ENCODE measurements at regions not wholly inside any gene's neighbourhood (a gene's known extent, or its start where the extent isn't known, plus 50 kb on each side); places are given as distances from the start of the nearest gene placed in this dataset.

DNA sequence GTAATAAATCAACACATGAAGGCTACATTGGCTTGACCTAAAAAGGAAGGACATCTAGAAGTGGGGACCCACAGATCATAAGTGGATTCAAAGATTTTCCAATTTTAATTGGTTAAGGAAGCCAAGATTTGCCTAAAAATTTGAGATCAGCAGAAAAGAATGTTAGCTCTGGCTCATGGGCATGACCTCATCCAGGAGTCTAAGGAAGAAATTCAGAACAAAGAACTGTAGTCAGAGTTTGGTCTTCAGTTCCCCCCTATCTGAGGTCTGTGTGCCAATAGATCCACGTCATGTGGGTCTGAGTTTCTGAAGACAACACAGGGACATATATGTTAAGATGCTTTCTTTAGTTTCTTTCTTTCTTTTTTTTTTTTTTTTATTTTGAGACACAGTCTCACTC lies 648.8 kb upstream of the SPRY2 start:
- ATAC-seq: no peak

DNA sequence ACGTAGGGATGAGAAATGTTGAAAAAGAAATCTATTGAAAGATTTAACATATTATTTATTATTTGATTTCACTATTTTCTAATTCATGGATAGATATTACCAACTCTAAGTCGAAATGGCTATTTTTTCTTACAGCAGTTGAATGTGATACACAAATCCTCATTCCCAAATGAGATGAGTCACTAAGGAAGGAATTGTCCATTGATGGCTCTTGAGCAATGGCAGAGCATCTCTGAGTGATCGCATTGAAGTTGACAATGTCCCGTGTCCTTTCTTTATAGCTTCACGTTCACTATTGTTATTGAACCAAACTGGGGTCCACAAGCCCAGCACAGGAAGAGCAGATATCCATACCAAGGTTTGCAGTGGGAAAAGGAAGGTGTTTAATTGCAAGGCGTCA lies 648.3 kb upstream of the SPRY2 start:
- H3K27ac ChIP-seq: no peak overlapping the region
- no peaks in the 10 kb centered on the region for H3K27me3 ChIP-seq
- H3K9me3 ChIP-seq: no peaks in the 10 kb centered on the region
- H3K36me3 ChIP-seq: no peaks in the 10 kb centered on the region
- no peak overlapping the region for H3K4me3 ChIP-seq
- ATAC-seq (no peak), DNase-seq (no peak)
- intact Hi-C loops (cut with DNase I): no loop called here
- TF ChIP-seq, protein P1, sequence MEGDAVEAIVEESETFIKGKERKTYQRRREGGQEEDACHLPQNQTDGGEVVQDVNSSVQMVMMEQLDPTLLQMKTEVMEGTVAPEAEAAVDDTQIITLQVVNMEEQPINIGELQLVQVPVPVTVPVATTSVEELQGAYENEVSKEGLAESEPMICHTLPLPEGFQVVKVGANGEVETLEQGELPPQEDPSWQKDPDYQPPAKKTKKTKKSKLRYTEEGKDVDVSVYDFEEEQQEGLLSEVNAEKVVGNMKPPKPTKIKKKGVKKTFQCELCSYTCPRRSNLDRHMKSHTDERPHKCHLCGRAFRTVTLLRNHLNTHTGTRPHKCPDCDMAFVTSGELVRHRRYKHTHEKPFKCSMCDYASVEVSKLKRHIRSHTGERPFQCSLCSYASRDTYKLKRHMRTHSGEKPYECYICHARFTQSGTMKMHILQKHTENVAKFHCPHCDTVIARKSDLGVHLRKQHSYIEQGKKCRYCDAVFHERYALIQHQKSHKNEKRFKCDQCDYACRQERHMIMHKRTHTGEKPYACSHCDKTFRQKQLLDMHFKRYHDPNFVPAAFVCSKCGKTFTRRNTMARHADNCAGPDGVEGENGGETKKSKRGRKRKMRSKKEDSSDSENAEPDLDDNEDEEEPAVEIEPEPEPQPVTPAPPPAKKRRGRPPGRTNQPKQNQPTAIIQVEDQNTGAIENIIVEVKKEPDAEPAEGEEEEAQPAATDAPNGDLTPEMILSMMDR (IDR thresholded peaks at IDR 0.05): no peak
- H3K4me1 ChIP-seq: no peaks in the 10 kb centered on the region

More for the DNA sequence above, 648.8 kb upstream of the SPRY2 start:
- Histone ChIP-seq H3K4me1 (no peaks in the 10 kb centered on the region), H3K9me3 (no peaks in the 10 kb centered on the region), H3K27ac (no peak overlapping the region), H3K4me3 (no peak overlapping the region), H3K27me3 (no peaks in the 10 kb centered on the region), H3K36me3 (no peaks in the 10 kb centered on the region)
- DNase-seq: no peak
- intact Hi-C loops (cut with DNase I): no loop called here
- TF ChIP-seq, protein P1 (IDR thresholded peaks at IDR 0.05): no peak

DNA sequence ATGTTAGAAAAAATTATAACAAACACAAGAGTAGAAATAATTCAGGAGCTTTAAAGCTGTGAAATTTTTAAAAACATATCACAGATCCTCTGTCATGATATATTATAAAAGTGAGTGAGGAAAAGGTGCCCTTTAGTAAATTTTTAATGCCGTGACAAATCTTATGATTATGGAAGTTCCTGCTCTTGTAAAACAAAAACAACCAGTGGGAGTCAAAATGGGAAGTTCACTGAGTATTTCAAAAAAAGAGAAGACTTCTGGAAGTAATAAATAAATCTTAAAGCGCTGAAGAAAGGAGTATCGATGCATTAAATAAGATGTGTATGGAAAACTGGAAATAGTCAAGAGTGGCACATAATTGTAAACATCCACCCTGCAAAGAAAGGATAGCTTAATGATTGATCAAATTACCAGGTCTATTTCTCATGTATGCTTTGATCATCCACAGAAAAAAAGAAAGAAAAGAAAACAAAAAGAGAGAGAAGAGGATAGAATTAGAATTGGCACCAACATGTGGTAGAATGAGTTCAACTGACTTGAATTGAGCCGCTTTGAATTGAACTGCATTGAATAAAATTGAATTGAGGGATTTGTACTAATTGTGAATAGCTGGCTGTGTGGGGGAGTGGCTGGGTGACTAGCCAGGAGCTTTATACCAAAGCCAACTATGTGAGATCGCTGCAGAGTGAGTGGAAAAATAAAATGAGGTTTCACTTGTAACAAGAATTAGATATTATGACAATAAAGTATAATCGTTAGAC lies 647.6 kb upstream of the SPRY2 start:
- Histone ChIP-seq H3K4me3 (no peak overlapping the region), H3K4me1 (no peaks in the 10 kb centered on the region), H3K9me3 (no peaks in the 10 kb centered on the region), H3K27me3 (no peaks in the 10 kb centered on the region), H3K36me3 (no peaks in the 10 kb centered on the region), H3K27ac (no peak overlapping the region)
- ATAC-seq (no peak), DNase-seq (no peak)
- intact Hi-C loops (cut with DNase I): no loop called here
- TF ChIP-seq, protein P1 (IDR thresholded peaks at IDR 0.05): no peak

DNA sequence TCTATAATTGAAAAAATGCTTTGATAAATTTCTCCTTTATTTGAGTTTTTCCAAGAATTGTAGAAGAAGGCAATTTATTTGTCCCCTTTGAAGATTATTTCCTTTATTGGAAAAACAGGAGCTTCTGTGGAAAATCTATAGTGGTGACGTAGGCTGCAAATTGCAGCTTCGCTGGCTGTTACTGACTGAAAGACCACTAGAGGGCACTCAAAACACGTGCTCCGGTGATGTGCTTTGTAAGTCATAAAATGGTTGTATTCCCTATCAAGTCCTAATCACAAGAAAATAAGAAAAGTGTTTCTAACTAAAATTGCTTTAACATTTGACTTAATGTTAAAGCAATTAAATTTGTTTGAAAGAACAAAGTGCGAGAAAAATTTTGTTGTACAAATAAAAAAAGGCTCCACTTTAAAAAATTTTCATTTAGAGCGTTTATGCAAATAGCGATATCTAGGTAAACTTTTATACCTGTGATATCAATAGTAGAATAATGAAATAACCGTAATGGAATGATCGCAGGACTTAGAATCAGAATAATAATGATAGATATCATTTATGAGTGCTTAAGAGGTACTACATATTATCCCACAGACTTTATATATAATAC lies 638.2 kb upstream of the SPRY2 start:
- peak; percentile 86 for ATAC-seq
- peaks cover 3% of the 10 kb centered on the region for H3K4me1 ChIP-seq

DNA sequence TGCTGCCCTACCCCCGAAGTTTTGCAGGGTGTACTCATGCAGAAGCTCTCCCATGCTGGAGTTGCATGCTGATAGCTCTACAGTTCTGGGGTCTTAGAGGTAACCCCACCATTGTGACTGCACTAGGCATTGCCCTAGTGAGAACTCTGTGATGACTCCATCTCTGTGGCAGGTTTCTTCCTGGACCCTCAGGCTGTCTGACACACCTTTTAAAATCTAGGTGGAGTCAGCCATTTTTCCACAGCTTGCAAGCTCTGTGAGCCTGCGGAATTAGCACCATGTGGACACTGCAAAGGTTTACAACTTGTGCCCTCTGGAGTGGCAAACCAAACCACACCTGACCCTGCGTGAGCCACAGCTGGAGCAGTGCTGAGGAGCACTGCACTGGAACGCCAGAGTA lies 636.2 kb upstream of the SPRY2 start:
- Histone ChIP-seq H3K4me1 (peaks cover 3% of the 10 kb centered on the region), H3K36me3 (no peaks in the 10 kb centered on the region), H3K4me3 (no peak overlapping the region), H3K27ac (no peak overlapping the region), H3K27me3 (no peaks in the 10 kb centered on the region), H3K9me3 (no peaks in the 10 kb centered on the region)
- TF ChIP-seq, protein P1 (IDR thresholded peaks at IDR 0.05): no peak
- ATAC-seq (no peak), DNase-seq (no peak)
- intact Hi-C loops (cut with DNase I): no loop called here

More for the DNA sequence above, 638.2 kb upstream of the SPRY2 start:
- DNase-seq: no peak
- TF ChIP-seq, protein P1 (IDR thresholded peaks at IDR 0.05): peak; percentile 86
- Histone ChIP-seq H3K27me3 (no peaks in the 10 kb centered on the region), H3K27ac (no peak overlapping the region), H3K9me3 (no peaks in the 10 kb centered on the region), H3K36me3 (no peaks in the 10 kb centered on the region), H3K4me3 (no peak overlapping the region)
- intact Hi-C loops (cut with DNase I): no loop called here
